OCI-LY3 (cell line): ENCODE measurements at regions not wholly inside any gene's neighbourhood (a gene's known extent, or its start where the extent isn't known, plus 50 kb on each side); places are given as distances from the start of the nearest gene placed in this dataset.

Experiments
- H2AFZ ChIP-seq: fragments of 200-600, 300-600 bp; shearing (Covaris generic); 2 replicates; pipeline ENCODE4 v1.6.0; 2014; ENCODE audit warnings: antibody characterized with exemption, low read depth, low read length
- H3K27ac ChIP-seq: fragments of 200-600, 300-600 bp; sonication (generic); 2 replicates; pipeline ENCODE4 v1.5.1; 2014; ENCODE audit warnings: mild to moderate bottlenecking, low read length, moderate library complexity, mixed read lengths
- H3K27me3 ChIP-seq: fragments of 200-600, 300-600 bp; sonication (generic); 2 replicates; pipeline ENCODE4 v1.6.1; 2014; ENCODE audit warnings: low read depth, low read length, mixed read lengths
- H3K36me3 ChIP-seq: fragments of 200-600, 300-600 bp; sonication (generic); replicated peaks from 2 replicates; pipeline ENCODE3; 2014; ENCODE audit warnings: low read depth, low read length, mixed read lengths
- H3K4me1 ChIP-seq: fragments of 300-600, 200-600 bp; sonication (generic); 2 replicates; pipeline ENCODE4 v1.6.1; 2014; ENCODE audit warnings: low read length, mixed read lengths
- H3K4me2 ChIP-seq: fragments of 200-600, 300-600 bp; sonication (generic); 2 replicates; pipeline ENCODE4 v1.6.1; 2014; ENCODE audit warnings: low read length, mixed read lengths
- H3K4me3 ChIP-seq: fragments of 300-600, 200-600 bp; sonication (generic); 2 replicates; pipeline ENCODE4 v1.5.1; 2014; ENCODE audit warnings: antibody characterized with exemption, mild to moderate bottlenecking, low read length, moderate library complexity
- H3K79me2 ChIP-seq: fragments of 300-600, 200-600 bp; shearing (Covaris generic); 2 replicates; pipeline ENCODE4 v1.6.1; 2014; ENCODE audit warnings: mild to moderate bottlenecking, low read length, mixed read lengths
- H3K9ac ChIP-seq: fragments of 300-600, 200-600 bp; shearing (Covaris generic); 2 replicates; pipeline ENCODE4 v1.6.0; 2014; ENCODE audit warnings: mild to moderate bottlenecking, low read length, moderate library complexity
- H3K9me3 ChIP-seq: fragments of 200-600, 300-600 bp; shearing (Covaris generic); 2 replicates; pipeline ENCODE4 v1.6.1; 2014; ENCODE audit warnings: low read length, mixed read lengths; ENCODE audit not compliant: insufficient read depth
- H4K20me1 ChIP-seq: fragments of 200-600, 300-600 bp; sonication (generic); 2 replicates; pipeline ENCODE4 v1.6.1; 2016; ENCODE audit warnings: low read length, mixed read lengths; ENCODE audit not compliant: insufficient read depth
- CTCF ChIP-seq: fragments of 200-600, 300-600 bp; sonication (generic); IDR thresholded peaks from 2 replicates; pipeline ENCODE4 v1.5.1; 2014; ENCODE audit warnings: antibody characterized with exemption, low read length, low read depth
- EZH2phosphoT487 ChIP-seq: fragments of 200-600 bp; shearing (Covaris generic); IDR thresholded peaks from 2 replicates; pipeline ENCODE4 v1.6.1; 2018; ENCODE audit warnings: antibody characterized with exemption, mixed run types, low read depth

DNA sequence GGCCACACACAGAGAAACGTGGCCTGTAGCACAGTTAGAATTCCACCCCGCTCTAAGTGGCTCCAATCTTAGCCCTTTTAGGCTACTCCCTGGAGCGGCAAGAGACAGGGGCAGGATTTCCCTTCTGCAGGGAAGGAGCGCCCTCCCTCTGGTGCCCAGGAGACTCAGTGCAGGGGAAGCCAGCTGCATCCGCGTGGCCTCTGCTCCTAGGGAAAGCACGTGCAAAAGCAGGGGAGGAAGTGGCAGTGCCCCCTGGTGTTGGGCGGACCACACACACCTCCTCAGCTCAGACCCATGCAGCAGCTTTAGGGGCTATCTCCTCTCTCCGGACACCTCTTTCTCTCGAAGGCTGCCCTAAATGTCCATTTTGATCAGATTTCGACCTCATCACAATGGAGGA, 50.0 kb downstream of the SPRING1 start:
- Histone ChIP-seq H3K4me2 (no peak overlapping the region), H3K4me1 (peaks cover 15% of the 10 kb centered on the region), H3K9me3 (no peaks in the 10 kb centered on the region), H2AFZ (no peak overlapping the region; the same call in 1 of the 2 replicates), H3K9ac (no peak overlapping the region), H3K27me3 (peaks cover 15% of the 10 kb centered on the region), H3K27ac (no peak overlapping the region), H3K79me2 (no peaks in the 10 kb centered on the region), H3K36me3 (no peaks in the 10 kb centered on the region), H4K20me1 (no peaks in the 10 kb centered on the region), H3K4me3 (no peak overlapping the region)
- TF ChIP-seq EZH2phosphoT487 (no peak), CTCF (peak; percentile 37)

GRCh38 chr12:116684891-116685290, 53.0 kb downstream of the SPRING1 start:
- Histone ChIP-seq H3K4me1 (peaks cover 11% of the 10 kb centered on the region), H3K36me3 (no peaks in the 10 kb centered on the region), H3K27ac (no peak overlapping the region), H3K4me2 (no peak overlapping the region), H2AFZ (no peak overlapping the region), H4K20me1 (no peaks in the 10 kb centered on the region), H3K9ac (no peak overlapping the region), H3K9me3 (no peaks in the 10 kb centered on the region), H3K4me3 (no peak overlapping the region), H3K79me2 (no peaks in the 10 kb centered on the region), H3K27me3 (peaks cover under 1% of the 10 kb centered on the region; the same call in 1 of the 2 replicates)
- TF ChIP-seq CTCF (no peak), EZH2phosphoT487 (no peak)

GRCh38 chr12:116677202-116677661, 60.6 kb downstream of the SPRING1 start:
- Histone ChIP-seq H3K27ac (peak overlapping the region; percentile 91), H2AFZ (peak overlapping the region; percentile 47; the same call in 1 of the 2 replicates), H3K4me3 (peak overlapping the region; percentile 58), H3K27me3 (no peaks in the 10 kb centered on the region), H3K4me2 (peak overlapping the region; percentile 81), H3K4me1 (peaks cover 75% of the 10 kb centered on the region), H3K36me3 (no peaks in the 10 kb centered on the region), H3K9me3 (no peaks in the 10 kb centered on the region), H4K20me1 (no peaks in the 10 kb centered on the region), H3K79me2 (no peaks in the 10 kb centered on the region), H3K9ac (peak overlapping the region; percentile 61)
- TF ChIP-seq EZH2phosphoT487 (no peak), CTCF (no peak)

- H4K20me1 ChIP-seq, result no peaks in the 10 kb centered on the region
- no peak overlapping the region for H3K9ac ChIP-seq
- no peak overlapping the region for H3K4me3 ChIP-seq
- no peaks in the 10 kb centered on the region for H3K79me2 ChIP-seq
- no peaks in the 10 kb centered on the region for H3K36me3 ChIP-seq
- H2AFZ ChIP-seq, result no peak overlapping the region
- no peak for TF ChIP-seq CTCF
- TF ChIP-seq EZH2phosphoT487, result no peak
- no peaks in the 10 kb centered on the region for H3K27me3 ChIP-seq
- H3K4me2 ChIP-seq, result no peak overlapping the region
- H3K9me3 ChIP-seq, result no peaks in the 10 kb centered on the region
- H3K27ac ChIP-seq, result no peak overlapping the region
- H3K4me1 ChIP-seq, result peaks cover 79% of the 10 kb centered on the region
Observed at GRCh38 chr12:116675339-116676107, 62.3 kb downstream of the SPRING1 start.
